Erythroblast (primary cell): ENCODE measurements at regions not wholly inside any gene's neighbourhood (a gene's known extent, or its start where the extent isn't known, plus 50 kb on each side); places are given as distances from the start of the nearest gene placed in this dataset.

Source experiments
- GATA1 ChIP-seq: IDR thresholded peaks from 2 replicates; pipeline ENCODE4 v1.6.1; 2011; ENCODE audit warnings: low read depth, mild to moderate bottlenecking, control low read depth, low read length, moderate library complexity
- POLR2A ChIP-seq: IDR thresholded peaks from 2 replicates; pipeline ENCODE4 v1.6.1; 2011; ENCODE audit warnings: mild to moderate bottlenecking, low read length

DNA sequence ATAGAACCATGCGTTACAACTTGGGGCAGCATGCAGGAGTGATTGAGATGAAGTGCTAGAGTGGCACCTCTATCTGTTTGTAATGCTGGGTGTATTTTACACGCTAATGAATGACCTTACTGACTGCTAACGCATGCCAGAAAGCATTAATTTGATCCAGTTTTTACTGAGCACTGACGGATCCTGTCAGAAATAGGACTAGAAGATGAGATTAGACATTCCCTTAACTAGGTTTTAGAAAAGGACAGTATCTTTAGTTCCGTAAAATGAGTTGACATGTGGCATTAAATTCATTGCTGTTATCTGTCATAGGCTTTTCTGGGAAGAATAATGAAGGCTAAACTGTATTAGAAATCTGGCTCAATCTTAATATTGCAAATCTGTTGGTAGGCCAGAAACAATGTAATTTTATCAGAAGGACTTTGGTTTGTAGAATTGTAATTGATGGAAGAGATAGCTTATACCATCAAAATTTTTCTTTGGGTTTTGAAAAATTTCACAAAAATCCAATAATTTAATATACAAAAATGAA, 140.4 kb upstream of the WDFY3 start:
- TF ChIP-seq POLR2A: no peak
- no peak for TF ChIP-seq GATA1
